T-helper 17 cell (primary cell): ENCODE measurements at regions not wholly inside any gene's neighbourhood (a gene's known extent, or its start where the extent isn't known, plus 50 kb on each side); places are given as distances from the start of the nearest gene placed in this dataset.
"Not testable (repeated sequence)": the region's sequence is repeated elsewhere in the genome, so short reads cannot be mapped to it uniquely, and the experiment has no call there.

ENCODE experiments used
- ATAC-seq: fragments of 150-1000 bp; cut with Tn5 transposase; 2 replicates; pipeline ENCODE4 v1.10.0; 2021; ENCODE audit warnings: mild to moderate bottlenecking, moderate library complexity
- DNase-seq, 3 donors: peaks; one replicate each; pipeline versions ENCODE4 v3.0.0 to v3.0.0-alpha.2; 2020 to 2021
- H3K9me3 ChIP-seq: one replicate; pipeline ENCODE4 v1.7.0; 2013; ENCODE audit warnings: low read length, mild to moderate bottlenecking; ENCODE audit not compliant: control insufficient read depth, poor library complexity, severe bottlenecking
- H3K27ac Mint-ChIP-seq: one replicate; pipeline ENCODE4 v1.8.0; 2022; ENCODE audit warnings: mild to moderate bottlenecking, moderate library complexity, mixed read lengths
- H3K27me3 Mint-ChIP-seq: one replicate; pipeline ENCODE4 v1.8.0; 2022; ENCODE audit warnings: mixed read lengths
- H3K36me3 Mint-ChIP-seq: one replicate; pipeline ENCODE4 v1.8.0; 2022; ENCODE audit warnings: low read depth, mixed read lengths
- H3K4me1 Mint-ChIP-seq: one replicate; pipeline ENCODE4 v1.8.0; 2022; ENCODE audit warnings: mild to moderate bottlenecking, mixed read lengths
- H3K4me3 Mint-ChIP-seq: one replicate; pipeline ENCODE4 v1.8.0; 2022; ENCODE audit warnings: mild to moderate bottlenecking, moderate library complexity, mixed read lengths

DNA sequence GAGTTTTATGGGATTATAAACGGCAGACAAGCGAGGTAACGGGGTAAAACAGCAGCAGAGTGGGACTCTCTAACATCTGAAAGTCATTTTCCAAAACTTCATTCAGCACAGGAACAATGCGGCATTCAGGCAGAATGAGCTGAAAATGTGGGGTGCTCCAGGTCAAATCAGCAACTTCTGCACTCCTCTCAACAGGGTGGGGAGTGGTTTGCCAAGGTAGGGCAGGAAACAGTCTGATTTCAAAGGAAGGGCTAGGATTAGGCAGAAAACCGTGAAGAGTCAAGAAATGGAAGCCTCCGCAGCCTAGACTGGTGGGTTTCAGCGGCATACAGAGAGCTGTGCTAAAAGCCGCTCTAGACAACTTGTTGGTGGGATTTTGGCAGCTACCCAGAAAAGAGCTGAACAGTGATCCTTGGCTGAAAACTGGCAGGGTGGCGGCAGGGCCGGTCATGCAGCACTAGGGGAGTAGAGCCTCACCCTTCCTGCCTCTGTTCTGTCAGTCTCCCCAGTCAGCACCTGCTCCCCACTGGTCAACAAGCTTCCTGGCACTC lies 154.2 kb upstream of the KLF12 start:
- Mint-ChIP-seq H3K27ac (peak overlapping the region; percentile 99), H3K27me3 (no peaks in the 10 kb centered on the region)
- ATAC-seq = peak; percentile 3

DNA sequence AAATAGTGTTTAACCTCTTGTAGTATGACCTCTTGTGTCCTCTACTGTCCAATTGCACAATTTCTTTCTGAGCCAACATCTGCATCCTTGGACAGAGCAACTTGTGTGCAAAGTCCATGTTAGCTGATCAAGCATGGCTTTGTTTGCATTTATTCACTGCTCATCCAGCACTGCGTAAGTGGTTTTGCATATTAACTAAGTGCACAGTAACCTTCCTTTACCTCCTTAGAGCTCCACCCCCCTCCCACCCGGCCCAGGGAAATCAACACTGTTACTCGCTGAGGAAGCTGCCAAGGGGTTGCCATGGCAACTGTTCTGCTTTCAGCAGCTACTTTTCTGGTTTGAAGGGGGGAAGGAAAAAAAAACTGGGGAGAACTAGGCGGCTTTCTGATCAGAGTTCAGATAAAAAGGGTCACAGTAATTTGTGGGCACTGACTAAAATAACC lies 153.5 kb upstream of the KLF12 start:
- Mint-ChIP-seq H3K27me3 (no peaks in the 10 kb centered on the region), H3K4me1 (peaks cover 44% of the 10 kb centered on the region), H3K27ac (peak overlapping the region; percentile 99), H3K36me3 (no peaks in the 10 kb centered on the region), H3K4me3 (peak overlapping the region; percentile 94)
- ATAC-seq (peak; percentile 76), DNase-seq (peak; percentile 64 to 83 (median 70))
- H3K9me3 ChIP-seq = no peaks in the 10 kb centered on the region

More for the DNA sequence above, 154.2 kb upstream of the KLF12 start:
- no peak for DNase-seq
- Mint-ChIP-seq H3K36me3 (no peaks in the 10 kb centered on the region), H3K4me3 (peak overlapping the region; percentile 94), H3K4me1 (peaks cover 44% of the 10 kb centered on the region)
- no peaks in the 10 kb centered on the region for H3K9me3 ChIP-seq

DNA sequence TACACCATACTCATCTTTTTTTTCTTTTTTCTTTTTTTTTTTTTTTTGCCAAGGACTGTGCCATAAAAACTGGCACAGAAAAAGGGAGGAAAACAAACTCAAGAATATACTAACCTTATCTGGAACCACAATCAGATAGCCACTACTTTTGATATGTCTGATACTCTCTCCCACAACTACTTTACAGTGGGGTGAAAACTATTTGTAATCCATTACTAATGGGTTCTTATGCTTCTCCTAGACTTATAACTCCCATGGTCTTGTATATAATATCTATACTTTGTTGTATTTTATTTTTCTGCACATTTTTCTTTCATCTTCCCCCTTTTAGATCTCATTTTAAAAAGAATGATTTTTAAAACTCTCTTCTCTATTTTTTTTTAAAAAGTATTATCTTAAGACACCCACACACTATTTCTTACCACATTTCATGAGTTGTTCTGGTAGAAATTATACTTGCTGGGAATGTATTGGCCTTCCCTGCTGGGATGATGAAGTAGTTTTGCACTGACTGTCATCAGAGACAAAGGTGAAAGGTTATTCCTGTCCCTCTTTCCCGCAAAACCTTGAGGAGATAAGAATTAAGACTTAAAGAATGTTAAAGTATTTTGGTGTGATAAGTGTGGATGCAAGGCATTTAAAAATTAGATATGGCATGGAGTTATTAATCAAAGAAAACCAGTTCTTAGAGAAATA lies 146.7 kb upstream of the KLF12 start:
- peaks cover 28% of the 10 kb centered on the region for H3K4me1 Mint-ChIP-seq
- ATAC-seq (no peak), DNase-seq (no peak)
- no peaks in the 10 kb centered on the region for H3K9me3 ChIP-seq
- H3K4me3 Mint-ChIP-seq = no peak overlapping the region
- H3K27ac Mint-ChIP-seq = no peak overlapping the region
- H3K27me3 Mint-ChIP-seq = no peaks in the 10 kb centered on the region
- no peaks in the 10 kb centered on the region for H3K36me3 Mint-ChIP-seq

DNA sequence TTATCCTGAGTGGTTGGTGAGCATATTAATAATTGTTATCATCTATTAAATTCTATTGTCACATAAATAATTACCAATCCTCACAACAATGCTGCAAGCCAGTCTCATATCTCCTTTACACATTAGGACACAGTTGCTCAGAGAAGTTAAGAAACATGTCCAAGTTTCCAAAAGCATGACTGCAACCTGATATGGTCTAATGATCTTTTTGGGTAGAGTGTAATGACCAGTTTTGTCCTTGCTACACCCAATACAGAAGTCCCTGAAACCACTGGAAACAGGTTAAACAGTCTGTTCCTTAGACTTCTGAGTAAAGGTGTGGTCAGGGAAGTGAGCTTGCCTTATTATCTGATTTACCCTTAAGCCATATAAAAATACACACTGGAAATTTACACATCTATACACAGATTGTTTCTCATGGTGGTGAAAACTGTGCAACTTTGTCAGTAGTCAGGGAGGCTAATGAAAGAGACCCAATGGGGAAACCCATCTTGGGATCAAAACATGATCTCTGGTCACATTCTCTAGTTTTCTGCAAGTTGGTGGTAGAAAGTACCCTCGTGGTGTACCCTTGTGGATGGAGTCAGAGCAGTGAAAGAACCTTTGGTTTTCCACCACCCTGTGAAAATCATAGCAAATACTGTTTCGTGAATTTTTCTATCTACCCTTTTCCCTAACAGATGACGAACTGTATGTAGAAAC lies 146.0 kb upstream of the KLF12 start:
- no peak for ATAC-seq
- Mint-ChIP-seq H3K27me3 (no peaks in the 10 kb centered on the region), H3K4me3 (no peak overlapping the region), H3K4me1 (peaks cover 25% of the 10 kb centered on the region), H3K27ac (no peak overlapping the region), H3K36me3 (no peaks in the 10 kb centered on the region)
- DNase-seq = no peak
- H3K9me3 ChIP-seq = no peaks in the 10 kb centered on the region

DNA sequence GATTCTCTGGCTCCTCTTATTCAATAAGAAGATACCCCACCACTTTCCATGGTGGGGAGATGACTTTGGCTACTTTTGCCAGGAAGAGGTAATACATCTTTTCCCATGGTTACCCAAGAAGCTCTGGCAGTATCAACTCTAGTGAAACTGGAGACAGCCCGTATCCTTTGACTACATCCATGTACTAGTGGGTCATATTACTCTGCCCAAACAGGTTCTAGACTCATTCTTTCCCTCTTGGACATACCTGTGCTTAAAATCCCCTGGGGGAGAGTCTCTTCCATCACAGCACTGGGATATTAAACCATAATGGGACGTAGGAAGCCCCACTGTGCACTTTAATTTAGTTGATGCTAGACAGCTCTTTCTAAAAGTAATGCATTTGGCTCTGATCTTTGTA lies 144.7 kb upstream of the KLF12 start:
- no peaks in the 10 kb centered on the region for H3K9me3 ChIP-seq
- Mint-ChIP-seq H3K36me3 (peaks cover 3% of the 10 kb centered on the region), H3K4me1 (peaks cover 30% of the 10 kb centered on the region), H3K4me3 (no peak overlapping the region), H3K27ac (no peak overlapping the region), H3K27me3 (no peaks in the 10 kb centered on the region)
- DNase-seq (no peak), ATAC-seq (no peak)

DNA sequence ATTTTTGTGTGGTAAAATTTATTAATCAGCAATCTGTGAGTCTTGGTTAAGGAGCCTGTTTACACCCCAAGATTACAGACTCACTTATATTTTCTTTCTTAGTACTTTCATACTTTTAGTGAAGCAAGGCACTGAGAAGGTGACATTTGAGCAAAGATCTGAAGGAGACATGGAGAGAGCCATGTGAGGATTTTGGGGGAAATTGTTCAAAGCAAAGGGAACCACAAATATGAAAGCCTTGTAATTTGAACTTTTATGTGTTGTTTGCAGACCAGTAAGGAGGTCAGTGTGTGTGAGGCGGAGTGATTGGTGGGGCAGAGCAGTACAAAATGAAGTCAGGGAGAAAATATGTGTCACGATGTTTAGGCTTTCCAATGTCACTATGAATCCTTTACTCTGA lies 140.7 kb upstream of the KLF12 start:
- DNase-seq (no peak), ATAC-seq (no peak)
- no peak overlapping the region for H3K4me3 Mint-ChIP-seq
- peaks cover 29% of the 10 kb centered on the region for H3K4me1 Mint-ChIP-seq
- H3K9me3 ChIP-seq = no peaks in the 10 kb centered on the region
- no peak overlapping the region for H3K27ac Mint-ChIP-seq
- peaks cover 3% of the 10 kb centered on the region for H3K36me3 Mint-ChIP-seq
- no peaks in the 10 kb centered on the region for H3K27me3 Mint-ChIP-seq

DNA sequence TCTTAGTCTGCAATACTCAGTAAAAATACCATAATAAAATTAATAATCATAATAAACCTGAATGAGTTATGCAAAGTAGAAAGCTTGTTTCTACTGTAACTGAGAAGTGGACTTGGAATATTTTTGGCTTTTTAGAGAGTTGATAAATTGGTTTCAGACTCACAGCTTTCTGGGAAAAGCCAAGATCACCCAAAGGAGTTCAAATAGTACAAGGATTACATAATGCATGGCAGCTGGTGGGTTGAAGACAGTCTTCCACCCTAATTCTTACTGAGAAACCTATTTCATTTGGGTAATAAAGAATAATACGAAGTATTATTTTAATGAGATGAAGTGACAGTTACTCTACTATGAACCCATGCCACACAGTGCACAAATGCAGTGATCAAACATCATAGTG lies 139.4 kb upstream of the KLF12 start:
- Mint-ChIP-seq H3K27ac (no peak overlapping the region), H3K4me1 (peaks cover 29% of the 10 kb centered on the region), H3K4me3 (no peak overlapping the region), H3K36me3 (peaks cover 3% of the 10 kb centered on the region), H3K27me3 (no peaks in the 10 kb centered on the region)
- DNase-seq (no peak), ATAC-seq (no peak)
- H3K9me3 ChIP-seq = no peaks in the 10 kb centered on the region

DNA sequence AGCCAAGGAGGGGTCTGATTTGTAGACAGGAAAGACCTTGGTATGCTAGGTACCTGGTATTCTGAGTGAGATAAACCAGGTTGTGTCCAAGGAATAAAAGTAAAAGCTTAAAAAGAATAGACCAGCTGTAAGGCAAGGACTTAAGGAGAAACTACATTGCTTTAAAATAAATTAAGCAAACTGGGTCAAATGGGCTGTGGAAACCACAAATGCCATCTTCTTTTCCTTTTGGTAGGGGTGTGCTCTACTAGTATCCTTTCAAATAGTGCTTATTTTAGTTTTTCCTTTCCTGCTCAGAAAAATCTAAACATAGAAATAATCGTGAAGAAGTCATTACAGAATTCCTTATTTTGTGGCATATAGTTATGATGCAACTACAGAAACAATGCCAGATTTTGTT lies 138.6 kb upstream of the KLF12 start:
- ATAC-seq (peak; percentile 25), DNase-seq (no peak)
- Mint-ChIP-seq H3K4me1 (peaks cover 29% of the 10 kb centered on the region), H3K27ac (peak overlapping the region; percentile 59), H3K4me3 (peak overlapping the region; percentile 43), H3K27me3 (no peaks in the 10 kb centered on the region), H3K36me3 (peaks cover 3% of the 10 kb centered on the region)
- H3K9me3 ChIP-seq = no peaks in the 10 kb centered on the region

DNA sequence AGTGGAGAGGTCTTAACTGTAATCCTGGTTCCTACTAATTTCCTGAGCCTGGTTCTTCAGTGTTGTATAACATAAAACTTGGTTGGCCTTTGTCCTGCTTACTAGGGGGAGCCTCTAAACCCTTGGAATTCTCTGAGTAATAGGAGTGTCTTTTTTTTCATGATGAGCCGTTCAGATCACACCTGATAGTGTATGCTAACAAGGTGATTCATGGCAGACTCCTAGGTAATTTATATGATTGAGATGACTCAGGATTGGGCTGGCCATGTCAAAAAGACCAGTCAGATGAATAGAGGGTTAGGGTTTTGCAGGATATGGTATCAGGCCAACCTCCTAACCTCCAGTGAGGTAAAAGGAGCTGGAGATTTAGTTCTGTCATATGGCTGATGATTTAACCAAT lies 135.8 kb upstream of the KLF12 start:
- no peak overlapping the region for H3K4me3 Mint-ChIP-seq
- no peak for ATAC-seq
- no peak for DNase-seq

DNA sequence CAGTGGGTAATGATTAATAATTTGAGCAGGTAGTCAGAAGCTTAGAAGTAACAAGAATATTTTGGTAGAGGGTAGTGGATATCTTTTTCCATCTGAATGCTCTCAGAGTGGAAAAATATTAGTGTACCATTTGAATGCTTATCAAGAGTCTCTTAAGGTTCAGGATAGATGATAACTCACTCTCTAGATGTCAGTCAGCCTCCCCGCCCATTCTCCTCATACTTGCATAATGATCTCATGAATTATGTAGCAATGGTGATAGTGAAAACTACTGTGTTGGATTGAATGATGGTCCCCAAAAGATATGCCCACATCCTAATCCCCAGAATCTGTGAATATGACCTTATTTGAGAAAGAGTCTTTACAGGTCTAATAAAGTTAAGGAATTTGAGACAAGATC lies 132.7 kb upstream of the KLF12 start:
- no peak for ATAC-seq
- H3K36me3 Mint-ChIP-seq = no peaks in the 10 kb centered on the region
- no peaks in the 10 kb centered on the region for H3K9me3 ChIP-seq
- H3K4me1 Mint-ChIP-seq = no peaks in the 10 kb centered on the region
- no peak overlapping the region for H3K4me3 Mint-ChIP-seq
- no peak overlapping the region for H3K27ac Mint-ChIP-seq
- DNase-seq = no peak
- H3K27me3 Mint-ChIP-seq = no peaks in the 10 kb centered on the region

More for the DNA sequence above, 135.8 kb upstream of the KLF12 start:
- Mint-ChIP-seq H3K4me1 (peaks cover 17% of the 10 kb centered on the region), H3K27ac (peak overlapping the region; percentile 0), H3K36me3 (peaks cover 2% of the 10 kb centered on the region), H3K27me3 (no peaks in the 10 kb centered on the region)
- H3K9me3 ChIP-seq = no peaks in the 10 kb centered on the region

DNA sequence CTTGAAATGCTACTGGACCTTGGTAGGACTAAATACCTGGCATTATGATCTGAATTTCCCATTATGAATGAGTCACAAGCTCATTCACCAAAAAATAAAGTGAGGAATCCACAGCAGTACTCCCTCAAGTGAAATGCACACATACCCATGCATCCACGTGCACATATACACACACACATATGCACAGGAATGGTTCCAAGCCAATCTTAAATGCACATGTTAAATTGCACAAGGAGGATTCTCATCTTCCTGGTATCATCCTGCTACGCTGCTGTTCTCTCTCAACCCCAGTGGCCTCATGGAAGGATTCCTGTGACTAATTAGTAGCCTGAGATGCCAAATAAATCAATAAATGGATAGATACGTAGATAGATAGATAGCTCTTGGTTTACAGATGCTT lies 132.1 kb upstream of the KLF12 start:
- ATAC-seq = no peak
- Mint-ChIP-seq H3K4me1 (no peaks in the 10 kb centered on the region), H3K36me3 (no peaks in the 10 kb centered on the region), H3K27ac (no peak overlapping the region), H3K4me3 (no peak overlapping the region), H3K27me3 (no peaks in the 10 kb centered on the region)
- H3K9me3 ChIP-seq = no peaks in the 10 kb centered on the region
- no peak for DNase-seq

DNA sequence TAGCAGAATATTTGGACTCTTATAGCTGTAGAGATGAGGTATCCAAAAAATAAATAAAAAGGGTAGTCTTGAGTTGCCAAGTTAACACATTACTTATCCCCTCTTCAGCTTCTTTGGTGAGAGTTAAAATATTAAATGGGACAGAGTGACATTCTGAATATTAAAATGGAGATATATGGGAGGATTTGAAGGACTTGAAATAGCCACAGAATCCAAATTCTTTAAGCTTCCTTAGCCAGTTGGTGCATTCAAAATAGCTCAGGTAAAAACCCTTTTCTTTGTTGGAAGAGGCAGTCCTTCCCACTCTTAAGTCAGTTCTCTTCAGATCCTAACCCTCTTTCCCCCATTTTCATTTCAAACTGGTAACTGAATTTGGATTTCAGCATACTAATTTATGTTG lies 130.1 kb upstream of the KLF12 start:
- no peak for ATAC-seq
- Mint-ChIP-seq H3K4me1 (peaks cover 7% of the 10 kb centered on the region), H3K36me3 (no peaks in the 10 kb centered on the region), H3K4me3 (no peak overlapping the region), H3K27me3 (no peaks in the 10 kb centered on the region), H3K27ac (no peak overlapping the region)
- no peak for DNase-seq
- no peaks in the 10 kb centered on the region for H3K9me3 ChIP-seq

DNA sequence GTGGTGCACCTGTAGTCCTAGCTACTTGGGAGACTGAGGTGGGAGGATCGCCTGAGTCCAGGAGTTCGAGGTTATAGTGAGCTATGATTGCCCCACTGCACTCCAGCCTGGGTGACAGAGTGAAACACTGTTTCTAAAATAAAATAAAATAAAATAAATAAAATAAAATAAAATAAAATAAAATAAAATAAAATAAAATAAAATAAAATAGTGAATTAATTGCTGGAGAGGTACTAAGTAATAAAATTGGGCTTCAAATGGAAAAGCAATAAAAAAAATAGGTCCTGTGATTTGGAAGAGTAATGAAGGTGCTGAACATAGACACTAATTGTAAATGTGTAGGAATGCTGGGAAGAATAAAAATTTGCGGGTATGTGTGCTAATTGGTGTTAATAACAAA lies 126.2 kb upstream of the KLF12 start:
- H3K27ac Mint-ChIP-seq, H3K9me3 ChIP-seq, DNase-seq, ATAC-seq, H3K36me3 Mint-ChIP-seq, H3K4me3 Mint-ChIP-seq, H3K27me3 Mint-ChIP-seq: not testable (repeated sequence)
- H3K4me1 Mint-ChIP-seq = peaks cover 31% of the 10 kb centered on the region
